HAP-1 (cell line): ENCODE measurements at regions not wholly inside any gene's neighbourhood (a gene's known extent, or its start where the extent isn't known, plus 50 kb on each side); places are given as distances from the start of the nearest gene placed in this dataset.
"Not testable (repeated sequence)": the region's sequence is repeated elsewhere in the genome, so short reads cannot be mapped to it uniquely, and the experiment has no call there.

ENCODE experiments used
- DNase-seq, 2 experiments: peaks; one replicate each; pipeline ENCODE4 v3.0.0-alpha.2; 2016 to 2020; ENCODE audit warnings: low spot score in 2 of 2
- H3K27me3 ChIP-seq: fragments of 250-450 bp; sonication (Bioruptor Pico); 2 replicates; pipeline ENCODE4 v1.5.1; 2020; ENCODE audit warnings: low read depth, mild to moderate bottlenecking, moderate library complexity
- H3K36me3 ChIP-seq: fragments of 250-450 bp; sonication (Bioruptor Pico); replicated peaks from 2 replicates; pipeline ENCODE4 v1.5.1; 2020; ENCODE audit warnings: mild to moderate bottlenecking
- H3K4me1 ChIP-seq: fragments of 250-450 bp; sonication (Bioruptor Pico); 2 replicates; pipeline ENCODE4 v1.5.1; 2020; ENCODE audit warnings: mild to moderate bottlenecking
- H3K4me3 ChIP-seq: fragments of 250-450 bp; sonication (Bioruptor Pico); 2 replicates; pipeline ENCODE4 v1.5.1; 2020; ENCODE audit warnings: mild to moderate bottlenecking, moderate library complexity
- H3K9me3 ChIP-seq: fragments of 250-450 bp; sonication (Bioruptor Pico); 2 replicates; pipeline ENCODE4 v1.5.1; 2020; ENCODE audit warnings: mild to moderate bottlenecking, moderate library complexity
- in situ Hi-C: fragments of 300-500 bp; cut with MboI; formaldehyde crosslinking; loops from 3 replicates; pipeline ENCODE4 v1.14.3; 2020; ENCODE audit warnings: low sequenced_read_pairs, inconsistent platforms, mixed read lengths

- Histone ChIP-seq H3K4me1 (no peaks in the 10 kb centered on the region), H3K4me3 (no peak overlapping the region), H3K27me3 (no peaks in the 10 kb centered on the region), H3K36me3 (no peaks in the 10 kb centered on the region), H3K9me3 (no peaks in the 10 kb centered on the region)
- in situ Hi-C loops, result no loop called here
- no peak for DNase-seq
Observed at GRCh38 chr11:93902921-93903320, 52.5 kb upstream of the VSTM5 start.

GRCh38 chr11:93903989-93904388, 53.6 kb upstream of the VSTM5 start:
- no peak for DNase-seq
- Histone ChIP-seq H3K4me3 (no peak overlapping the region), H3K27me3 (no peaks in the 10 kb centered on the region), H3K9me3 (no peaks in the 10 kb centered on the region), H3K4me1 (no peaks in the 10 kb centered on the region), H3K36me3 (no peaks in the 10 kb centered on the region)
- in situ Hi-C loops, result no loop called here

- no peaks in the 10 kb centered on the region for H3K36me3 ChIP-seq
- no peaks in the 10 kb centered on the region for H3K9me3 ChIP-seq
- H3K4me3 ChIP-seq, result no peak overlapping the region
- no peaks in the 10 kb centered on the region for H3K27me3 ChIP-seq
- no peaks in the 10 kb centered on the region for H3K4me1 ChIP-seq
- DNase-seq, result no peak
- in situ Hi-C loops, result no loop called here
Observed at GRCh38 chr11:93904716-93905115, 54.3 kb upstream of the VSTM5 start.

- no peaks in the 10 kb centered on the region for H3K27me3 ChIP-seq
- in situ Hi-C loops, result no loop called here
- no peaks in the 10 kb centered on the region for H3K9me3 ChIP-seq
- H3K36me3 ChIP-seq, result no peaks in the 10 kb centered on the region
- no peaks in the 10 kb centered on the region for H3K4me1 ChIP-seq
- DNase-seq, result no peak
- no peak overlapping the region for H3K4me3 ChIP-seq
Observed at GRCh38 chr11:93905384-93905783, 55.0 kb upstream of the VSTM5 start.

GRCh38 chr11:93906486-93906885, 56.1 kb upstream of the VSTM5 start:
- no peaks in the 10 kb centered on the region for H3K36me3 ChIP-seq
- H3K4me1 ChIP-seq, result no peaks in the 10 kb centered on the region
- in situ Hi-C loops, result no loop called here
- no peaks in the 10 kb centered on the region for H3K9me3 ChIP-seq
- H3K27me3 ChIP-seq, result no peaks in the 10 kb centered on the region
- no peak for DNase-seq
- H3K4me3 ChIP-seq, result no peak overlapping the region

- no peak for DNase-seq
- no peaks in the 10 kb centered on the region for H3K4me1 ChIP-seq
- no peak overlapping the region for H3K4me3 ChIP-seq
- in situ Hi-C loops, result no loop called here
- no peaks in the 10 kb centered on the region for H3K27me3 ChIP-seq
- H3K9me3 ChIP-seq, result no peaks in the 10 kb centered on the region
- no peaks in the 10 kb centered on the region for H3K36me3 ChIP-seq
Observed at GRCh38 chr11:93907901-93908300, 57.5 kb upstream of the VSTM5 start.

- in situ Hi-C loops, result no loop called here
- no peaks in the 10 kb centered on the region for H3K4me1 ChIP-seq
- H3K27me3 ChIP-seq, result no peaks in the 10 kb centered on the region
- no peaks in the 10 kb centered on the region for H3K9me3 ChIP-seq
- no peak for DNase-seq
- no peak overlapping the region for H3K4me3 ChIP-seq
- H3K36me3 ChIP-seq, result no peaks in the 10 kb centered on the region
Observed at GRCh38 chr11:93908689-93909088, 58.3 kb upstream of the VSTM5 start.

GRCh38 chr11:93917673-93918072, 67.3 kb upstream of the VSTM5 start:
- peaks cover 4% of the 10 kb centered on the region for H3K27me3 ChIP-seq
- H3K9me3 ChIP-seq, result no peaks in the 10 kb centered on the region
- H3K4me3 ChIP-seq, result no peak overlapping the region
- DNase-seq, result no peak
- no peaks in the 10 kb centered on the region for H3K4me1 ChIP-seq
- H3K36me3 ChIP-seq, result no peaks in the 10 kb centered on the region
- in situ Hi-C loops, result no loop called here

GRCh38 chr11:93921695-93922468, 71.5 kb upstream of the VSTM5 start:
- DNase-seq, result peak; percentile 59 to 70
- in situ Hi-C loops, result no loop called here
- no peaks in the 10 kb centered on the region for H3K4me1 ChIP-seq

GRCh38 chr11:93922830-93923229, 72.4 kb upstream of the VSTM5 start:
- H3K4me3 ChIP-seq, result no peak overlapping the region
- DNase-seq, result no peak
- no peaks in the 10 kb centered on the region; the same call in 1 of the 2 replicates for H3K27me3 ChIP-seq
- in situ Hi-C loops, result no loop called here
- H3K9me3 ChIP-seq, result no peaks in the 10 kb centered on the region
- no peaks in the 10 kb centered on the region for H3K4me1 ChIP-seq
- H3K36me3 ChIP-seq, result no peaks in the 10 kb centered on the region

More at GRCh38 chr11:93921695-93922468, 71.5 kb upstream of the VSTM5 start:
- no peaks in the 10 kb centered on the region for H3K36me3 ChIP-seq
- no peaks in the 10 kb centered on the region; the same call in 1 of the 2 replicates for H3K27me3 ChIP-seq
- no peak overlapping the region for H3K4me3 ChIP-seq
- H3K9me3 ChIP-seq, result no peaks in the 10 kb centered on the region

GRCh38 chr11:93926099-93926498, 75.7 kb upstream of the VSTM5 start:
- DNase-seq, H3K4me1 ChIP-seq, in situ Hi-C loops, H3K9me3 ChIP-seq, H3K4me3 ChIP-seq, H3K27me3 ChIP-seq, H3K36me3 ChIP-seq: not testable (repeated sequence)

GRCh38 chr11:93929407-93929806, 79.0 kb upstream of the VSTM5 start:
- no peak for DNase-seq
- Histone ChIP-seq H3K4me3 (no peak overlapping the region), H3K4me1 (no peaks in the 10 kb centered on the region), H3K9me3 (no peaks in the 10 kb centered on the region), H3K36me3 (no peaks in the 10 kb centered on the region), H3K27me3 (no peaks in the 10 kb centered on the region)
- in situ Hi-C loops, result no loop called here

- DNase-seq, result no peak
- Histone ChIP-seq H3K9me3 (no peaks in the 10 kb centered on the region), H3K36me3 (no peaks in the 10 kb centered on the region), H3K4me3 (no peak overlapping the region), H3K4me1 (no peaks in the 10 kb centered on the region), H3K27me3 (peaks cover 3% of the 10 kb centered on the region; the same call in 1 of the 2 replicates)
- in situ Hi-C loops, result no loop called here
Observed at GRCh38 chr11:93933230-93933629, 82.8 kb upstream of the VSTM5 start.

GRCh38 chr11:93935826-93936225, 85.3 kb upstream of the HEPHL1 start:
- H3K9me3 ChIP-seq, result no peaks in the 10 kb centered on the region
- H3K4me1 ChIP-seq, result no peaks in the 10 kb centered on the region
- peaks cover 3% of the 10 kb centered on the region; the same call in 1 of the 2 replicates for H3K27me3 ChIP-seq
- DNase-seq, result no peak
- H3K36me3 ChIP-seq, result no peaks in the 10 kb centered on the region
- H3K4me3 ChIP-seq, result no peak overlapping the region
- in situ Hi-C loops, result no loop called here

- Histone ChIP-seq H3K4me1 (no peaks in the 10 kb centered on the region), H3K36me3 (no peaks in the 10 kb centered on the region), H3K27me3 (peaks cover 3% of the 10 kb centered on the region; the same call in 1 of the 2 replicates), H3K9me3 (no peaks in the 10 kb centered on the region), H3K4me3 (no peak overlapping the region)
- no peak for DNase-seq
- in situ Hi-C loops, result no loop called here
Observed at GRCh38 chr11:93936460-93936859, 84.7 kb upstream of the HEPHL1 start.
